GM23338 (cell line): ENCODE measurements at regions not wholly inside any gene's neighbourhood (a gene's known extent, or its start where the extent isn't known, plus 50 kb on each side); places are given as distances from the start of the nearest gene placed in this dataset.

Source experiments
- ATAC-seq: fragments of 200-7000 bp; cut with Tn5 transposase; 3 replicates; pipeline ENCODE4 v1.9.1; 2020
- DNase-seq: peaks from one replicate; pipeline ENCODE4 v3.0.0-alpha.2; 2015; ENCODE audit warnings: low spot score
- H2AFZ ChIP-seq: fragments of 200-600 bp; sonication (generic); 2 replicates; pipeline ENCODE4 v1.8.0; 2016; ENCODE audit warnings: antibody characterized with exemption, mild to moderate bottlenecking, moderate library complexity
- H3F3A ChIP-seq: fragments of 200-600 bp; sonication (generic); replicated peaks from 2 replicates; pipeline ENCODE4 v1.8.0; 2017; ENCODE audit warnings: antibody characterized with exemption, mixed run types, low read depth
- H3K27ac ChIP-seq: fragments of 200-600 bp; sonication (generic); 2 replicates; pipeline ENCODE4 v1.6.1; 2016; ENCODE audit warnings: low read depth
- H3K27me3 ChIP-seq: fragments of 200-600 bp; sonication (generic); 2 replicates; pipeline ENCODE4 v1.8.0; 2016; ENCODE audit warnings: mild to moderate bottlenecking, mixed run types, moderate library complexity; ENCODE audit not compliant: insufficient read depth
- H3K36me3 ChIP-seq: fragments of 200-600 bp; sonication (generic); 2 replicates; pipeline ENCODE4 v1.8.0; 2016; ENCODE audit warnings: mild to moderate bottlenecking; ENCODE audit not compliant: insufficient read depth
- H3K4me1 ChIP-seq: fragments of 200-600 bp; sonication (generic); 2 replicates; pipeline ENCODE4 v1.8.0; 2016; ENCODE audit warnings: mild to moderate bottlenecking, moderate library complexity; ENCODE audit not compliant: insufficient read depth
- H3K4me2 ChIP-seq: fragments of 200-600 bp; sonication (generic); 2 replicates; pipeline ENCODE4 v1.7.1; 2017; ENCODE audit warnings: mixed run types
- H3K4me3 ChIP-seq: fragments of 200-600 bp; sonication (generic); 2 replicates; pipeline ENCODE4 v1.6.1; 2016; ENCODE audit warnings: mixed run types
- H3K79me2 ChIP-seq: fragments of 200-600 bp; sonication (generic); replicated peaks from 2 replicates; pipeline ENCODE4 v1.8.0; 2017; ENCODE audit warnings: mild to moderate bottlenecking; ENCODE audit not compliant: insufficient read depth
- H3K9me2 ChIP-seq: fragments of 200-600 bp; sonication (generic); 2 replicates; pipeline ENCODE4 v1.8.0; 2017; ENCODE audit not compliant: insufficient read depth
- H4K20me1 ChIP-seq: fragments of 200-600 bp; sonication (generic); replicated peaks from 2 replicates; pipeline ENCODE4 v1.8.0; 2017; ENCODE audit warnings: mild to moderate bottlenecking; ENCODE audit not compliant: insufficient read depth
- H3K27ac Mint-ChIP-seq: 2 replicates; pipeline ENCODE4 v1.8.0; 2020; ENCODE audit warnings: inconsistent platforms, mild to moderate bottlenecking, moderate library complexity, mixed read lengths
- H3K27me3 Mint-ChIP-seq: 3 replicates; pipeline ENCODE4 v1.8.0; 2022; ENCODE audit warnings: low read depth, mild to moderate bottlenecking, moderate library complexity, mixed read lengths, inconsistent platforms; ENCODE audit not compliant: insufficient read depth, poor library complexity
- H3K36me3 Mint-ChIP-seq: 3 replicates; pipeline ENCODE4 v1.8.0; 2021; ENCODE audit warnings: low read depth, mild to moderate bottlenecking, inconsistent platforms, moderate library complexity, mixed read lengths
- H3K4me1 Mint-ChIP-seq: 3 replicates; pipeline ENCODE4 v1.8.0; 2020; ENCODE audit warnings: mild to moderate bottlenecking, inconsistent platforms, mixed read lengths
- H3K4me3 Mint-ChIP-seq: 3 replicates; pipeline ENCODE4 v1.8.0; 2021; ENCODE audit warnings: moderate library complexity, mild to moderate bottlenecking, inconsistent platforms, mixed read lengths
- H3K9me3 Mint-ChIP-seq: 3 replicates; pipeline ENCODE4 v1.8.0; 2020; ENCODE audit warnings: moderate library complexity, mild to moderate bottlenecking, inconsistent platforms, mixed read lengths
- EZH2phosphoT487 ChIP-seq: fragments of 200-600 bp; sonication (generic); IDR thresholded peaks from one replicate; pipeline ENCODE4 v1.8.1; 2018; ENCODE audit warnings: antibody characterized with exemption; ENCODE audit not compliant: unreplicated experiment
- NANOG ChIP-seq: IDR thresholded peaks from 2 replicates; pipeline ENCODE4 v1.6.1; 2016; ENCODE audit warnings: antibody characterized with exemption, borderline replicate concordance
- STAT1 ChIP-seq: IDR thresholded peaks from one replicate; pipeline ENCODE4 v1.6.1; 2016; ENCODE audit warnings: antibody characterized with exemption; ENCODE audit not compliant: unreplicated experiment
- ZNF114 ChIP-seq: fragments of 250-450 bp; sonication (Bioruptor Pico); IDR thresholded peaks from 2 replicates; pipeline ENCODE4 v1.5.0; 2020; ENCODE audit warnings: mild to moderate bottlenecking, moderate library complexity
- ZNF462 ChIP-seq: fragments of 250-450 bp; sonication (Bioruptor Pico); IDR thresholded peaks from 2 replicates; pipeline ENCODE4 v1.5.0; 2020; ENCODE audit warnings: mild to moderate bottlenecking, moderate library complexity
- TF ChIP-seq, protein P1 (sequence below), 2 experiments: fragments of 200-600 bp in 1 of 2; sonication (generic) in 1 of 2; conservative IDR thresholded peaks; 2 replicates each; pipeline versions ENCODE4 v1.5.1 to v1.6.1; 2016 to 2017; ENCODE audit warnings: antibody characterized with exemption in 2 of 2, low read depth in 2 of 2, mild to moderate bottlenecking in 2 of 2, moderate library complexity in 1 of 2
- TF ChIP-seq, protein P2 (sequence below): IDR thresholded peaks from one replicate; pipeline ENCODE4 v1.6.1; 2018; ENCODE audit warnings: antibody characterized with exemption; ENCODE audit not compliant: unreplicated experiment

DNA sequence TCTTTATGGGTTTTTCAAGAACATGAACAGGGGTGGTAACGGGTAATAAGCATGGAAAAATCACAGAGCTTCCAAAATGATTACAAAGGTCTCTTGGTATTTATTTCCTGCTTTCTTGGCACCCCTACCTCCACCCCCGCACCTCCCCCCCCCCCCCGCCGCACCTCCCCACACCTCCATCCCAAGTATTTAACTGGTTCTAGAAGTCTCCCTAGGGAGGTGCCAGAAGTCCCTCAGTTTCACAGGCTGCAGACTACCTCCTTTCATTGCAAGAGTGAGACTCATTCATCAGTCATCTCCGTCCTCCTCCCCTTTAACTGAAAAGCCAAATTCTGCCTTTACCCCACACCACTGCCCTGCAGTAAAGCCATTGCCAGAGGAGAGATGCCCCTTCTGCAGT lies 169.4 kb downstream of the ALDH1A2 start:
- Histone ChIP-seq H4K20me1 (no peaks in the 10 kb centered on the region), H3K36me3 (no peaks in the 10 kb centered on the region)
- peaks cover 3% of the 10 kb centered on the region for H3K27me3 Mint-ChIP-seq

More for the DNA sequence above, 169.4 kb downstream of the ALDH1A2 start:
- no peak for TF ChIP-seq EZH2phosphoT487
- TF ChIP-seq, protein P1, sequence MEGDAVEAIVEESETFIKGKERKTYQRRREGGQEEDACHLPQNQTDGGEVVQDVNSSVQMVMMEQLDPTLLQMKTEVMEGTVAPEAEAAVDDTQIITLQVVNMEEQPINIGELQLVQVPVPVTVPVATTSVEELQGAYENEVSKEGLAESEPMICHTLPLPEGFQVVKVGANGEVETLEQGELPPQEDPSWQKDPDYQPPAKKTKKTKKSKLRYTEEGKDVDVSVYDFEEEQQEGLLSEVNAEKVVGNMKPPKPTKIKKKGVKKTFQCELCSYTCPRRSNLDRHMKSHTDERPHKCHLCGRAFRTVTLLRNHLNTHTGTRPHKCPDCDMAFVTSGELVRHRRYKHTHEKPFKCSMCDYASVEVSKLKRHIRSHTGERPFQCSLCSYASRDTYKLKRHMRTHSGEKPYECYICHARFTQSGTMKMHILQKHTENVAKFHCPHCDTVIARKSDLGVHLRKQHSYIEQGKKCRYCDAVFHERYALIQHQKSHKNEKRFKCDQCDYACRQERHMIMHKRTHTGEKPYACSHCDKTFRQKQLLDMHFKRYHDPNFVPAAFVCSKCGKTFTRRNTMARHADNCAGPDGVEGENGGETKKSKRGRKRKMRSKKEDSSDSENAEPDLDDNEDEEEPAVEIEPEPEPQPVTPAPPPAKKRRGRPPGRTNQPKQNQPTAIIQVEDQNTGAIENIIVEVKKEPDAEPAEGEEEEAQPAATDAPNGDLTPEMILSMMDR (conservative IDR thresholded peaks at IDR 0.05; ENCODE audit: low read depth in 2 of 2) = no peak
- TF ChIP-seq NANOG = no peak
- no peak for TF ChIP-seq STAT1
- no peak for TF ChIP-seq ZNF462 (CRISPR knock-in tag)
- no peak for TF ChIP-seq ZNF114 (CRISPR knock-in tag)
- TF ChIP-seq, protein P2, sequence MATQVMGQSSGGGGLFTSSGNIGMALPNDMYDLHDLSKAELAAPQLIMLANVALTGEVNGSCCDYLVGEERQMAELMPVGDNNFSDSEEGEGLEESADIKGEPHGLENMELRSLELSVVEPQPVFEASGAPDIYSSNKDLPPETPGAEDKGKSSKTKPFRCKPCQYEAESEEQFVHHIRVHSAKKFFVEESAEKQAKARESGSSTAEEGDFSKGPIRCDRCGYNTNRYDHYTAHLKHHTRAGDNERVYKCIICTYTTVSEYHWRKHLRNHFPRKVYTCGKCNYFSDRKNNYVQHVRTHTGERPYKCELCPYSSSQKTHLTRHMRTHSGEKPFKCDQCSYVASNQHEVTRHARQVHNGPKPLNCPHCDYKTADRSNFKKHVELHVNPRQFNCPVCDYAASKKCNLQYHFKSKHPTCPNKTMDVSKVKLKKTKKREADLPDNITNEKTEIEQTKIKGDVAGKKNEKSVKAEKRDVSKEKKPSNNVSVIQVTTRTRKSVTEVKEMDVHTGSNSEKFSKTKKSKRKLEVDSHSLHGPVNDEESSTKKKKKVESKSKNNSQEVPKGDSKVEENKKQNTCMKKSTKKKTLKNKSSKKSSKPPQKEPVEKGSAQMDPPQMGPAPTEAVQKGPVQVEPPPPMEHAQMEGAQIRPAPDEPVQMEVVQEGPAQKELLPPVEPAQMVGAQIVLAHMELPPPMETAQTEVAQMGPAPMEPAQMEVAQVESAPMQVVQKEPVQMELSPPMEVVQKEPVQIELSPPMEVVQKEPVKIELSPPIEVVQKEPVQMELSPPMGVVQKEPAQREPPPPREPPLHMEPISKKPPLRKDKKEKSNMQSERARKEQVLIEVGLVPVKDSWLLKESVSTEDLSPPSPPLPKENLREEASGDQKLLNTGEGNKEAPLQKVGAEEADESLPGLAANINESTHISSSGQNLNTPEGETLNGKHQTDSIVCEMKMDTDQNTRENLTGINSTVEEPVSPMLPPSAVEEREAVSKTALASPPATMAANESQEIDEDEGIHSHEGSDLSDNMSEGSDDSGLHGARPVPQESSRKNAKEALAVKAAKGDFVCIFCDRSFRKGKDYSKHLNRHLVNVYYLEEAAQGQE = no peak
- Mint-ChIP-seq H3K9me3 (no peaks in the 10 kb centered on the region), H3K4me3 (no peak overlapping the region), H3K36me3 (no peaks in the 10 kb centered on the region), H3K4me1 (no peaks in the 10 kb centered on the region), H3K27ac (no peak overlapping the region)
- Histone ChIP-seq H3K27ac (no peak overlapping the region), H3K4me2 (no peak overlapping the region), H3K4me3 (no peak overlapping the region), H3K9me2 (peaks cover 3% of the 10 kb centered on the region; the same call in 1 of the 2 replicates), H3F3A (no peaks in the 10 kb centered on the region), H2AFZ (no peak overlapping the region), H3K4me1 (no peaks in the 10 kb centered on the region), H3K27me3 (no peaks in the 10 kb centered on the region), H3K79me2 (no peaks in the 10 kb centered on the region)
- DNase-seq = no peak
- ATAC-seq = no peak
